Right ventricle myocardium inferior (tissue), 1 donor: ENCODE measurements at regions not wholly inside any gene's neighbourhood (a gene's known extent, or its start where the extent isn't known, plus 50 kb on each side); places are given as distances from the start of the nearest gene placed in this dataset.

ENCODE experiments used
- ATAC-seq: fragments of 200-7000 bp; cut with Tn5 transposase; one replicate; pipeline ENCODE4 v1.9.1; 2020; ENCODE audit warnings: mild to moderate bottlenecking, moderate library complexity
- DNase-seq: peaks from one replicate; pipeline ENCODE4 v3.0.0; 2021; ENCODE audit errors: missing footprints
- intact Hi-C: fragments of 100-400 bp; cut with DNase I; formaldehyde crosslinking; loops from one replicate; pipeline ENCODE4 v1.11.0; 2022
- donor health status: DM: no; HTN: yes; CAD: no; lungs with severe emphysema.

DNA sequence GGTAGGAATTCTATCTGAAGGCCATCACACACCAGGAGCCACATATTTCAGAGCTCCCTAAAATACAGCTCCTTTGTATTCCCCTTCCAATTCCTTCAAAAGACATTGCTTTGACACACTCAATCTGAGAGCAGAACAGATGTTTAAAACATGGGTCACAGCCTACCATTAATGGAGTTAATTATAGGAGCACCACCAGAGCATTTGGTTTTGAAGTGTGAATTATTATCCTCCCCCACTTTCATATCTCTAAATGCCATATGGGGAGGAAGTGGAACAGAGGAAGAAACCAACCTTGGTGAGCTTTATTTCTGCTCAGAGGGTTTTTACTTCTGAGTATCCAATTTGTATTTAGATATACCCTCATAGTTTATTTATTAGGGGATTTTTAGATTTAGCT, 50.7 kb upstream of the TNFRSF21 start:
- ATAC-seq (no peak), DNase-seq (no peak)
- intact Hi-C loops: no loop called here

DNA sequence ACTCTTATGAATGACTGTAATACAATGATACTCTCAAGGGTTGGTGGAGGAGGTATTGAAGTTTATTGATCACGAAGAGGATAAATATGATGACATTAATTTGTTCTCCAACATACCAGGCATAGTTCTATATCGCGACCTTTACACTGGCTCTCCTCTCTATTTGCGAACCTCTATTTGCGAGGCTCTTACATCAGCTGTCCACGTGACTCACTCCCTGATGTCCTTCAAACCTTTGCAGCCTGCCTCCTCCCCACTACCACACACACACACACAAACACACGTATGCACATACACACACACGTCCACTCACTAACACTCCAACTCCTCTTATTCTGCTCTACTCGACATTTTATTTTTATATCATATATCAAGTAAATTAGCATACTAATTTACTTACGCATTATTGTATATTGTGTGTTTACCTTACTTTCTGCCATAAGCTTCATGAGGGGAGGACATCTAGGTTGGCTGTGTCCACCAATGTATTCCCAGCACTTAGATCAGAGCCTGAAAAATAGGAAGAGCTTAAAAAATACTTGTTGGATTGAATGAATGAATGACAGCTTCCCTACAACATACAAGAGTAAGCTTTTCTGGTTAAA, 53.3 kb upstream of the TNFRSF21 start:
- ATAC-seq: no peak
- intact Hi-C loops: no loop called here
- DNase-seq: no peak

DNA sequence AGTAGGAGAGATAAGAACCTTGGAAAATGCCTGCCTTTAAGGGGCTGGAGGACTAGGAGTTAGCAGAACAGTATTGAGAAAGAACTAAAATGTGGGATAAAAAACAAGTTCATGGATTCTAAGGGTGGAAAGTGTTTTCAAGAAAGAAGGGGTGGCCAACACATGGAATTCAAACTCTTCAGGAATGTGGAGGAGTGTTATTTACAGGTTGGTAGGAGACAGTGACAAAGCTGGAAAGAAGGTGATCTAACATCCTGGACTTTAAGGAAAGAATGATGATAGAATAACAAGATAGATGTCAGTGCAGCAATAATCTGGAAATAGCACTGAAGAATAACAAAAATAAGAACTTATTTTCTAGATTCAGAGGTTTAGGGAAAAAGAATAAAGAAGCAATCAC, 54.0 kb upstream of the TNFRSF21 start:
- intact Hi-C loops: no loop called here
- ATAC-seq (no peak), DNase-seq (no peak)

DNA sequence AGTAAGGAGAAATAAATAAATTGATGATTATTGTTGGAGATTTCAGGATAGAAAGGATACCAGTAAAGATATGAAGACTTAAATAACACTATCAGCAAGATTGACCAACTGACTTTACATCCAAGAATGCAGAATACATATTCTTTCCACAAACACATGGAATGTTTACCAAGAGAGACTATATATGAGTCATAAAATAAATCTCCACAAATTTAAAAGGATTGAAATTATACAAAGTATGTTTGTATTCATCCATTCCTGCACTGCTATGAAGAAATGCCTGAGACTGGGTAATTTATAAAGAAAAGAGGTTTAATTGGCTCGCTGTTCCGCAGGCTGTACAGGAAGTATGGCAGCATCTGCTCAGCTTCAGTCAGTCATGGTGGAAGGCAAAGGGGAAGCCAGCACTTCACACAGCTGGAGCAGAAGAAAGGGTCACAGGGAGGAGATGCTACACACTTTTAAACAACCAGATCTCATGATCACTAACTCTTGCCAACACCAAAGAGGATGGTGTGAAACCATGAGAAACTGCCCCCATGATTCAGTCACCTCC, 56.7 kb upstream of the TNFRSF21 start:
- intact Hi-C loops: no loop called here
- ATAC-seq (no peak), DNase-seq (no peak)

DNA sequence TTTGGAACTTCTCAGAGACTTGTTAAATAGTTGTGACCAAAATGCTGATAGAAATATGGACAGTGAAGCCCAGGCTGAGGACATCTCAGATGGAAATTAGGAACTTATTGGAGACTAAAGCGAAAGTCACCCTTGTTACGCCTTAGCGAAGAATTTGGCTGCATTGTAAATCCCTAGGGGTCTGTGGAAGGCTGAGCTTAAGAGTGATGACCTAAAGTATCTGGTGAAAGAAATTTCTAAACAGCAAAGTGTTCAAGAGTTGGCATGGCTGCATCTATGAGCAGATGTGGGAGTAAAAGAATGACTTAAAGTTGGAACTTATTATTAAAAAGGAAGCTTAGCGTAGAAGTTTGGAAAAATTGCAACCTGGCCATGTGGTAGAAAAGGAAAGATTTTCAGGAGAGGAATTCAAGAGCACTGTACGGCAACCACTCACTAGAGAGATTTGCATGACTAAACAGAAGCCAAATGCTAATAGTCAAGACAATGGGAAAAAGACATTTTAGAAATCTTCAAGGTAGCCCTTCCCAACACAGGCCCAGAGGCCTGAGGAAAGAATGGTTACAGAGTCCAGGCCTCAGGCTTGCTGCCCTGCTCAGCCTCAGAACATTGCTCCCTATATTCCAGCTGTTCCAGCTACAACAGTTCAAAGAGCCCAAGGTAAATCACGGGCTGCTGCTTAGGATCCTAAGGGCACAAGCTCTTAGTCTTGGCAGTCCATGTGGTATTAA, 61.6 kb upstream of the TNFRSF21 start:
- ATAC-seq (peak; percentile 60), DNase-seq (no peak)
- intact Hi-C loops: no loop called here

DNA sequence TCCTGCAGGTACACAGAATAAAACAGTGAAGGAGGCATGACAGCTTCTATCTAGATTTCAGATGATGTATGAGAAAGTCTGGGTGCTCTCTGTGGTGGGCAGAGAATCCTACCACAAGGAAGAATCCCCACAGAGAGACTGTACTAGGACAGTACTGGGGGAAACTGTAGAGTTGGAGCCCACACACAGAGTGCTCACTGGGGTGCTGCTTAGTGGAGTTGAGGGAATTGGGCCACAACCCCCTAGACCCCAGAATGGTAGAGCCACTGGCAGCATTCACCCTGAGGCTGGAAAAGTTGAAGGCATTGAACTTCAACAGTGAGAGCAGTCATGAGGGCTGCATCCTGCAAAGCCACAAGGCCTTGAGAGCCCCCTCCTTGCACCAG, 62.2 kb upstream of the TNFRSF21 start:
- ATAC-seq: no peak
- DNase-seq: no peak
- intact Hi-C loops: no loop called here

DNA sequence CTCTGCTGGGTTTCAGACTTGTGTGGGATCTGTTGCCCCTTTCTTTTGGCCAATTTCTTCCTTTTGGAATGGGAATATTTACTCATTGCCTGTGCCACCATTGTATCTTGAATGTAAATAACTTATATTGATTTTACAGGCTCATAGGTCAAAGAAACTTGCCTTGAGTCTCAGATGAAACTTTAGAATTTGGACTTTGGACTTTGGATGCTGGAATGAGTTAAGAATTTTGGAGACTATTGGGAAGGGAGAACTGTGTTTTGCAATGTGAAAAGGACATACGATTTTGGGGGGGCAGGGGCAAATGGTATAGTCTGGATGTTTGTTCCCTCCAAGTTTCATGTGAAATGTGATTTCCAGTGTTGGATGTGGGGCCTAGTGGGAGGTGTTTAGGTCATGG, 62.6 kb upstream of the TNFRSF21 start:
- DNase-seq (no peak), ATAC-seq (no peak)
- intact Hi-C loops: no loop called here

DNA sequence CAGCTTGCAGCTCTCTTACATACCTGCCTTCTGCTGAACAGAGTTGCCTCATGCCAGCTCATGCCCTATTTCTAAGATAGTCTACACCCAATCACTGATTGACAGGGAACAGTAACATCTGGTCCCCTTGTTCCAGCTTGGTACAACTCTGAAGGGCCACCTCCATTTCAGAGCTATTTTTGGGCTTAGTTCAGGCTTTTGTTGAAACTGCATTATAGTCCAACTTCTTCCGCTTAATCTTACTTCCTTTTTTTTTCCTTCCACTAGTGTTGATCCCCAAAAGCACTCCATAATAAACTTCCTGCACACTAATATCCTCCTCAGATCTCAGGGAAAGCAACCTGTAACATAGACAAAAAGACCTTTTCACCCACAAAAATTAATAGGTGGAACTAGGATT, 65.7 kb upstream of the TNFRSF21 start:
- ATAC-seq: peak; percentile 36
- no peak for DNase-seq
- intact Hi-C loops: no loop called here

DNA sequence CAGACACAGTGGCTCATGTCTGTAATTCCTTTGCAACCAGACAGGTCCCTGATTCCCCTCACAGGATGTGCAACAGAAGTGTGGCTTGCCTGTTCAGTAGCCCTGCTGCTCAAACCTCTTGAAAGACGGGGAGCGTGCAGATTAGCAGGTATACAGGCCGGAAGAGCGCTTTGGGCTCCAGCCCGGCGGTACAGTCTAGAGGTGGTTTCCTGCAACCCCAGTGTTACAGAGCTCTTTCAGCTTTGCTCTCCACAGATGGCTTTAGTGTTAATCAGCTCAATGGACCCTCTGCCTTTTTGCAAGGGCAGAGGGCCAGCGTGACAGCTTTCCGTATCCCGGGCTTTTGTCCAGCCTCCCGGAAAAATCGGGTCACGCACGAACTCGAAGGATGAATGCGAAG, 67.2 kb upstream of the TNFRSF21 start:
- intact Hi-C loops: no loop called here
- no peak for ATAC-seq
- no peak for DNase-seq

DNA sequence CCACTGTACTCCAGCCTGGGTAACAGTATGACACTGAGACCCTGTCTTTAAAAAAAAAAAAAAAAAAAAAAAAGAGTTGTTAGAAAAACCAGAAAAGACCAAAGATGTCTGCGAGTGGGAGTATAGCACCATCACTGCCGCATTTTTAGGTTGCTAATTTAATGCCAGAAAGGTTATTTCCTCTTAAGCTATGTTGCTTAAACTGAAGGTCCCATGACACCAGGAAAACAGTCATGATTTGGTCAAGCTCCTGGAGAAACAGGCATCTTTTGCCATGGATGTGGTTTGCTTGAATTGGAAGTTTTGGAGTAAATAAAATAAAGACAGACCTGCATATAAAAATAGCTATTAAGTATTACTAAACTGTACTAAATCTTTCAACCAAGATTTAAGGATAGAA, 68.3 kb upstream of the TNFRSF21 start:
- intact Hi-C loops: no loop called here
- ATAC-seq (no peak), DNase-seq (no peak)

DNA sequence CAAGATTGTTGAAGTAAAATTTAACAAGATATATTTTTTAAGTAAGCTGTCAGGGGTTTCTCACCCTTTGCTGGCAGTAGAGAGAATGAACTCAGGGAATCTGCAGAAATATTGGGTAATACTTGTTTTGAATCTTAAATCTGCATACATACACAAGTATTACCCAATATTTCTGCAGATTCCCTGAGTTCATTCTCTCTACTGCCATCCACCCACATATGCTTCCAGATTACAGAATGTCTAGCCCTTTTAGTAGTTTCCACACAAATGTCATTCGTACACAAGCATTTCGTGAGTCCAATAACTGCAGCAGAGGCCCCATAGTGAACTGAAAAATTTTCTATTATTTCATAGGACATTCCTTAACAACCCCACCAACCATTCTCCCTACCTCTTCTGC, 69.6 kb upstream of the TNFRSF21 start:
- ATAC-seq (no peak), DNase-seq (no peak)
- intact Hi-C loops: no loop called here

DNA sequence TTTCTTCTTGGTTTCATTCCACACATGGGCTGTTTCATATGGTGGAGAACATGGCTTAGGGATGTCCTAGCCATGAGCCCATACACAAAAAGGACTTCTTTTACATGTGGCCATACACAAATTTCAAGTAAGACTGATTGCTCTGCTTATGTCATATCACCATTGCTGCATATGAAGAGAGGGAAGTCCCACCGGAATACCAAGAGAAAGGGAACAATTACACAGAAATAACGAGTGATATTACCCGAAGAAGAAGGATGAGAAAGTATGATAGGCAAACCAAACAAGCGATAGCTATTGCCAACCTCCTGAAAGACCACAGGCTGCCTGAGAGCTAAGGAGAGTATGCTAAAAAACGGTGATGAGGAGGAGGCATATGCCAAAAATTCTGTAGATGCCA, 70.5 kb upstream of the TNFRSF21 start:
- no peak for DNase-seq
- no peak for ATAC-seq
- intact Hi-C loops: no loop called here

DNA sequence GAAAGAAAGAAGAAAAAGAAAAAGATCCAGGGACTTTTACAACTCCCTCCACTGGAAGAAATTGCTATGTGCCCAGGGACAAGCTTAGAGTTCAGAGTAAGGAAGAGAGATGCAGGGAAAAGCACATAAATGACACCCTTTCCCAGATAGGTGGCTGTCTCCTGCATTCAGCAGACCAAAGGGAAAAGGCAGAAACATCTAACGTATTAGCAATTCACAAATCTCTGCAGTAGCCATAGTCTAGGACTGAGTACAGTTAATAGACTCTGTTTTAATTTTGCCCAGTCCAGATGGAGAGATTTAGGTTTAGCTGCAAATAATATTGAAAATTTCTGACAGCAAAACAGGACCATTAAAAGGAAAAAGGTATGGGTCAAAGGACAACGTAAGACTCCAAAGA, 71.3 kb upstream of the TNFRSF21 start:
- intact Hi-C loops: no loop called here
- ATAC-seq: no peak
- no peak for DNase-seq

DNA sequence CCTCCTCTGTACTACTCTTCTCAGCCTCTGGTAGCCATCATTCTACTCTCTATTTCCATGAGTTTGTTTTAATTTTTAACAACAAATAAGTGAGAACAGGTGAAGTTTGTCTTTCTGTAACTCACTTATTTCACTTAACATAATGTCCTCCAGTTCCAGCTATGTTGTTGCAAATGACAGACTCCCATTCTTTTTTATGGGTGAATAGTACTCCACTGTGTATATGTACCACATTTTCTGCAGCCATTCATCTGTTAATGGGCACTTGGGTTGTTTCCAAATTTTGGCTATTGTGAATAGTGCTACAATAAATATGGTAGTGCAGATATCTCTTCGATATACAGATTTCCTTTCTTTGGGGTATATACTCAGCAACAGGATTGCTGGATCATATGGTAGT, 73.7 kb upstream of the TNFRSF21 start:
- intact Hi-C loops: no loop called here
- ATAC-seq: no peak
- DNase-seq: no peak

DNA sequence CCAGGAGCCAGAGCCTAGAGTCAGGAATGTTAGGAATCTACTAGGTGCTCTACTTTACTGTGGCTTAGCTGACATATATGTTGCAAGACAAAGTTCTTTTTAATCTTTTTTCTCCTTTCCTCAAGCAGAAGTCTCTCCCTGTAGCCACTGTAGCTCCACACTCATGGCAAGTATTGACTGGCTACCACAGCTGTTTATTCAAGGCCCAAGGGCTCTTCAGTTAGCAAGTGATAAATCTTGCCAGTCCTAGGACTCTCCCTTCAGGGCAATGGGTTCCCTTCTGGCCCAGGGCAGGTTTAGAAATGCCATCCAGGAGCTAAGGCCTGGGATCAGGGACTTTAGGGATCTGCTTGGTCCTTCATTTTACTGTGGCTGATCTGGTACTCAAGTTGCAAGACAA, 82.0 kb upstream of the TNFRSF21 start:
- intact Hi-C loops: no loop called here
- ATAC-seq (no peak), DNase-seq (no peak)

DNA sequence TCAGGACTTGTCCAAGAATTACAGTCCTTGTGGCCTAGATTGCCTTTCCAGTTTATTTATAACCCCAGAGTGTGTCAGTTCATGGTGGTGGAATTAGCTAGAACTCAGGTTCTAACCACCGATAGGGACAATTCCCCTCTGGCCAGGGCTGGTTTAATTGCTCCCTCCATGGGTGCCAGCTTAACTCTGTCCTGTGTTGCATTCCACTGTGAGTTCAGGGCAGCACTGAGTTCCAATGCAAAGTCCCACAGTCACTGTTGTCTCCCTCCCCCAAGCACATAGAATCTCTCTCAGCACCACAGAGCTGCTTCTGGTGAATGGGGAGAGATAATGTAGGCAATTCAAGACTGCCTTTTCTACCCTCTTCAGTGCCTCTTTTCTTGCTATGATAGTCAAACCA, 82.5 kb upstream of the TNFRSF21 start:
- ATAC-seq: no peak
- no peak for DNase-seq
- intact Hi-C loops: no loop called here

DNA sequence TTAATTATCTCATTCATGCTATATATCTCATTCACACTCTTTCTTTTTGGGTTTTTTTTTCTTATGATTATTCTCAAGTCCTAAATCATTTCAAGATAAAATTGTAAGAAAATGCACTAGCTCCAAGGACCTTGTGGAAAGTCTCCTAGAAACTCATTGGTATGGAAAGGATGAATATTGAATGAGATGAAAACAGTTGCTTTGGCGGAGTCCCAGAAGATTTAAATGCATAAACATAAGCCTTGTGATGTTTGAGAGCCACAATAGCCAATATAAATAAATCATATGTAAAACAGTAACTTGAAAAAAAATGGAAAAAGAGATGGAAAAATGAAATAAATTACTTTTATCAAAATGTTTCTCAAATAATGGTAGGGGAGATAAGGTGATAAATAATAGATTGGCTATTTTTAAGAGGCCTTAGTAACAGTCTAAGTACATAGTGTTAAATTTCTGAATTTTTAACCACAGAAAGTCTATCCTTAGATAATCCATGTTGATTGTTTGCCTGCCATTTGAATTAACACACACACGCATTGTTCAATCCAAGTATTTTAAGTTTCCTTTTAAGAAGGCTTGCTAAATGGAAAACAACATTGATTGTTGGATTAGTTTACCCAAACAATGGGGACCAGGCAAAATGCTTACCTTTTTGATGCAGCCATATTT, 81.1 kb upstream of the CD2AP start:
- DNase-seq (no peak), ATAC-seq (no peak)
- intact Hi-C loops: no loop called here

DNA sequence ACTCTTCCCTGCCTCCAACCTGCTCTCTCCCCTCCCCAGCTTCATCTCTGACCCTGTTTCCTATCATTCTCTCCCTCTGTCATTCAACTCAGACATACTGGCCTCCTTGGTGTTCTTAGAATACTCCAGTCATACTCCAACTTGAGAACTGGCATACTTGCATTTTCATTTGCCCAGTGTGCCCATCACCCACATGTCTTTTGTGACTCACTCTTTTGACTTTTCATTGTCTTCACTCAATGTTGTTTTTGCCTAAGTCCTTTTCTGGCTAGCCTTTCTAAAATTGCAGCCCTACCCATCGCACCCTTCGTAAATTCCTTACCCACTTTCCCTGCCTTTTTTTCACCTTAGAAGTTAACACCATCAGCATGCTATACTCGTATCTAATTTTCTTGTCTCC, 77.0 kb upstream of the CD2AP start:
- intact Hi-C loops: no loop called here
- ATAC-seq (no peak), DNase-seq (no peak)

DNA sequence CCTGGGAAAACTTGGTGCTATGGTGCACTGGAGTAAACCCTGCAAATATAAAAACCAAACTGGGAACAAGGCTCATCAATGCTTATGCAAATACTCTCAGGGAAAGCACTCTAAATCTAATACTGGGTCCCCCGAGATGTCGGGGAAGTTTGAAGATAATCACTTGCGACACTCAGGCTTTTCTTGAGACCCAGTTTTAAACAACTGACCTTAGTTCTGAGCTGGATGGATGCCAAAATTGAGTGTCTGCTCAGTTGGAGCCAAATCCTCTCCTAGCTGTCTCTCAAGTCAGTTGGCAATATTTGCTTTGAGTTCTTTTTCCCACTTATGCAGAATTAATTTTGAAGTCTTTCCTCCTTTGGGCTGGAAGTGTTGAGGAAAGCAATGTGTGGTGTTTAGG, 75.5 kb upstream of the CD2AP start:
- DNase-seq (no peak), ATAC-seq (no peak)
- intact Hi-C loops: no loop called here

DNA sequence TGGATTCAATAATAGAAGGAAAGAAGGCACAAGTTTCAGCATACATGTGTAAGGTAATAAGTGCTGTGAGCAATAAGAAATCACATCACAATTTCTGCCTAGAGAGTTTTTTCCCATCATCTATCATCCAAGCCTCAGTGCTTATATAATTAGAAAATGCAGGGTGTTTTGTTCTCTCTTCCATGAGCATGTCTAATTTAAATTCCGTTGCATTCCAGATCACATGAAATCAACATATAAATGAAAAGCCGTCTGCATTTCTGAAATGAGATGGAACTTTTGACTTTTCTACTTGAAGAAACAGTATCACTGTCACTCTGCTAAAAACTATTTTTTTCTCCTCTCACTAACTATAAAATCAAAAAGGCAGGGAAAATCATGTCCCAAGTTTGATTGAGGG, 74.5 kb upstream of the CD2AP start:
- ATAC-seq (no peak), DNase-seq (no peak)
- intact Hi-C loops: no loop called here
